ENCODE measurements at regions not wholly inside any gene's neighbourhood (a gene's known extent, or its start where the extent isn't known, plus 50 kb on each side); places are given as distances from the start of the nearest gene placed in this dataset.

- TF ChIP-seq EZH2 (IDR thresholded peaks at IDR 0.05; ENCODE audit: low read length, missing control alignments) = no peak
- TF ChIP-seq, protein P1, sequence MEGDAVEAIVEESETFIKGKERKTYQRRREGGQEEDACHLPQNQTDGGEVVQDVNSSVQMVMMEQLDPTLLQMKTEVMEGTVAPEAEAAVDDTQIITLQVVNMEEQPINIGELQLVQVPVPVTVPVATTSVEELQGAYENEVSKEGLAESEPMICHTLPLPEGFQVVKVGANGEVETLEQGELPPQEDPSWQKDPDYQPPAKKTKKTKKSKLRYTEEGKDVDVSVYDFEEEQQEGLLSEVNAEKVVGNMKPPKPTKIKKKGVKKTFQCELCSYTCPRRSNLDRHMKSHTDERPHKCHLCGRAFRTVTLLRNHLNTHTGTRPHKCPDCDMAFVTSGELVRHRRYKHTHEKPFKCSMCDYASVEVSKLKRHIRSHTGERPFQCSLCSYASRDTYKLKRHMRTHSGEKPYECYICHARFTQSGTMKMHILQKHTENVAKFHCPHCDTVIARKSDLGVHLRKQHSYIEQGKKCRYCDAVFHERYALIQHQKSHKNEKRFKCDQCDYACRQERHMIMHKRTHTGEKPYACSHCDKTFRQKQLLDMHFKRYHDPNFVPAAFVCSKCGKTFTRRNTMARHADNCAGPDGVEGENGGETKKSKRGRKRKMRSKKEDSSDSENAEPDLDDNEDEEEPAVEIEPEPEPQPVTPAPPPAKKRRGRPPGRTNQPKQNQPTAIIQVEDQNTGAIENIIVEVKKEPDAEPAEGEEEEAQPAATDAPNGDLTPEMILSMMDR (conservative IDR thresholded peaks at IDR 0.05 in 1 of 2, IDR thresholded peaks at IDR 0.05 in 1 of 2; ENCODE audit: low read depth in 1 of 2, low read length in 2 of 2) = no peak
- Histone ChIP-seq H4K20me1 (ENCODE audit: control insufficient read depth, extremely low read depth, insufficient read depth, low read length) (no peaks in the 10 kb centered on the region), H3K27ac (ENCODE audit: insufficient read depth, low read length) (no peak overlapping the region), H3K4me2 (ENCODE audit: extremely low read depth, insufficient read depth, low read length) (no peak overlapping the region), H3K27me3 (ENCODE audit: control insufficient read depth, insufficient read depth, low read length) (no peaks in the 10 kb centered on the region), H3K9me3 (ENCODE audit: control insufficient read depth, insufficient read depth, low read depth, low read length) (no peaks in the 10 kb centered on the region), H3K4me1 (ENCODE audit: control insufficient read depth, extremely low read depth, insufficient read depth, low read length) (no peaks in the 10 kb centered on the region), H3K9ac (ENCODE audit: insufficient read depth, low read length) (no peak overlapping the region), H3K4me3 (replicated peaks in 1 of 4; ENCODE audit: control extremely low read depth in 1 of 4, insufficient read depth in 1 of 4, low read depth in 3 of 4, low read length in 4 of 4) (no peak overlapping the region), H2AFZ (ENCODE audit: low read length) (no peak overlapping the region), H3K79me2 (ENCODE audit: control insufficient read depth, insufficient read depth, low read length) (no peaks in the 10 kb centered on the region), H3K36me3 (ENCODE audit: control insufficient read depth, insufficient read depth, low read length) (no peaks in the 10 kb centered on the region)
- DNase-seq (ENCODE audit: low read depth in 2 of 2) = no peak
These were observed 65.9 kb upstream of the VASH1 start for GRCh38 chr14:76695263-76695920.

- Histone ChIP-seq H3K27ac (ENCODE audit: insufficient read depth, low read length) (no peak overlapping the region), H3K4me1 (ENCODE audit: control insufficient read depth, extremely low read depth, insufficient read depth, low read length) (no peaks in the 10 kb centered on the region), H3K27me3 (ENCODE audit: control insufficient read depth, insufficient read depth, low read length) (no peaks in the 10 kb centered on the region), H3K4me2 (ENCODE audit: extremely low read depth, insufficient read depth, low read length) (no peak overlapping the region), H3K4me3 (replicated peaks in 1 of 4; ENCODE audit: control extremely low read depth in 1 of 4, insufficient read depth in 1 of 4, low read depth in 3 of 4, low read length in 4 of 4) (no peak overlapping the region), H3K9ac (ENCODE audit: insufficient read depth, low read length) (no peak overlapping the region), H2AFZ (ENCODE audit: low read length) (no peak overlapping the region), H3K9me3 (ENCODE audit: control insufficient read depth, insufficient read depth, low read depth, low read length) (no peaks in the 10 kb centered on the region), H4K20me1 (ENCODE audit: control insufficient read depth, extremely low read depth, insufficient read depth, low read length) (no peaks in the 10 kb centered on the region), H3K79me2 (ENCODE audit: control insufficient read depth, insufficient read depth, low read length) (no peaks in the 10 kb centered on the region), H3K36me3 (ENCODE audit: control insufficient read depth, insufficient read depth, low read length) (no peaks in the 10 kb centered on the region)
- TF ChIP-seq, protein P1 (conservative IDR thresholded peaks at IDR 0.05 in 1 of 2, IDR thresholded peaks at IDR 0.05 in 1 of 2; ENCODE audit: low read depth in 1 of 2, low read length in 2 of 2) = no peak
- TF ChIP-seq EZH2 (IDR thresholded peaks at IDR 0.05; ENCODE audit: low read length, missing control alignments) = no peak
- no peak for DNase-seq (ENCODE audit: low read depth in 2 of 2)
These were observed 64.9 kb upstream of the VASH1 start for GRCh38 chr14:76696361-76696760.

- DNase-seq (ENCODE audit: low read depth in 2 of 2) = no peak
- Histone ChIP-seq H3K4me2 (ENCODE audit: extremely low read depth, insufficient read depth, low read length) (no peak overlapping the region), H3K27ac (ENCODE audit: insufficient read depth, low read length) (no peak overlapping the region), H3K79me2 (ENCODE audit: control insufficient read depth, insufficient read depth, low read length) (no peaks in the 10 kb centered on the region), H4K20me1 (ENCODE audit: control insufficient read depth, extremely low read depth, insufficient read depth, low read length) (no peaks in the 10 kb centered on the region), H3K4me1 (ENCODE audit: control insufficient read depth, extremely low read depth, insufficient read depth, low read length) (no peaks in the 10 kb centered on the region), H3K36me3 (ENCODE audit: control insufficient read depth, insufficient read depth, low read length) (no peaks in the 10 kb centered on the region), H2AFZ (ENCODE audit: low read length) (no peak overlapping the region), H3K9me3 (ENCODE audit: control insufficient read depth, insufficient read depth, low read depth, low read length) (no peaks in the 10 kb centered on the region), H3K4me3 (replicated peaks in 1 of 4; ENCODE audit: control extremely low read depth in 1 of 4, insufficient read depth in 1 of 4, low read depth in 3 of 4, low read length in 4 of 4) (no peak overlapping the region), H3K27me3 (ENCODE audit: control insufficient read depth, insufficient read depth, low read length) (no peaks in the 10 kb centered on the region), H3K9ac (ENCODE audit: insufficient read depth, low read length) (no peak overlapping the region)
- no peak for TF ChIP-seq EZH2 (IDR thresholded peaks at IDR 0.05; ENCODE audit: low read length, missing control alignments)
- TF ChIP-seq, protein P1 (conservative IDR thresholded peaks at IDR 0.05 in 1 of 2, IDR thresholded peaks at IDR 0.05 in 1 of 2; ENCODE audit: low read depth in 1 of 2, low read length in 2 of 2) = no peak
These were observed 64.5 kb upstream of the VASH1 start for GRCh38 chr14:76696791-76697190.

All from fibroblast of lung (primary cell).